H9 (cell line): ENCODE measurements at regions not wholly inside any gene's neighbourhood (a gene's known extent, or its start where the extent isn't known, plus 50 kb on each side); places are given as distances from the start of the nearest gene placed in this dataset.

ENCODE experiments used
- DNase-seq: peaks from one replicate; pipeline ENCODE4 v3.0.0-alpha.2; 2017
- H2AFZ ChIP-seq: one replicate; pipeline ENCODE4 v1.6.1; 2013; ENCODE audit warnings: mild to moderate bottlenecking, low read length, control low read depth, moderate library complexity
- H2AK5ac ChIP-seq: 2 replicates; pipeline ENCODE4 v1.6.1; 2013; ENCODE audit warnings: low read length, control low read depth, mixed read lengths; ENCODE audit not compliant: insufficient read length
- H2BK120ac ChIP-seq: one replicate; pipeline ENCODE4 v1.6.1; 2013; ENCODE audit warnings: low read depth, mild to moderate bottlenecking, low read length, control low read depth, inconsistent platforms; ENCODE audit not compliant: poor library complexity, severe bottlenecking
- H2BK12ac ChIP-seq: 2 replicates; pipeline ENCODE4 v1.6.1; 2013; ENCODE audit warnings: low read length, control low read depth, mixed read lengths, low read depth; ENCODE audit not compliant: insufficient read length
- H2BK15ac ChIP-seq: 2 replicates; pipeline ENCODE4 v1.6.1; 2013; ENCODE audit warnings: low read depth, low read length, control low read depth
- H2BK20ac ChIP-seq: one replicate; pipeline ENCODE4 v1.6.1; 2013; ENCODE audit warnings: low read depth, mild to moderate bottlenecking, low read length, control low read depth, inconsistent platforms; ENCODE audit not compliant: poor library complexity, severe bottlenecking
- H2BK5ac ChIP-seq: 2 replicates; pipeline ENCODE4 v1.6.1; 2013; ENCODE audit warnings: low read length, control low read depth, mixed read lengths; ENCODE audit not compliant: insufficient read length
- H3K14ac ChIP-seq: 2 replicates; pipeline ENCODE4 v1.6.1; 2013; ENCODE audit warnings: low read length, control low read depth; ENCODE audit not compliant: insufficient read depth
- H3K18ac ChIP-seq: 2 replicates; pipeline ENCODE4 v1.6.1; 2013; ENCODE audit warnings: low read depth, mild to moderate bottlenecking, mixed read lengths, low read length, control low read depth; ENCODE audit not compliant: insufficient read length
- H3K23ac ChIP-seq: 2 replicates; pipeline ENCODE4 v1.6.1; 2013; ENCODE audit warnings: low read length, control low read depth, mixed read lengths, low read depth; ENCODE audit not compliant: insufficient read length
- H3K23me2 ChIP-seq: 2 replicates; pipeline ENCODE4 v1.6.1; 2013; ENCODE audit warnings: low read depth, mild to moderate bottlenecking, mixed read lengths, low read length, control low read depth; ENCODE audit not compliant: insufficient read length, poor library complexity, severe bottlenecking
- H3K27ac ChIP-seq: 2 replicates; pipeline ENCODE4 v1.5.1; 2013; ENCODE audit warnings: low read length, control low read depth, mixed read lengths, low read depth; ENCODE audit not compliant: insufficient read length
- H3K27me3 ChIP-seq: 2 replicates; pipeline ENCODE4 v1.6.1; 2013; ENCODE audit warnings: low read length, control low read depth, inconsistent platforms; ENCODE audit not compliant: insufficient read depth
- H3K4ac ChIP-seq: 2 replicates; pipeline ENCODE4 v1.6.1; 2013; ENCODE audit warnings: low read depth, mild to moderate bottlenecking, control low read depth, inconsistent platforms, low read length, moderate library complexity
- H3K4me1 ChIP-seq: 2 replicates; pipeline ENCODE4 v1.6.1; 2013; ENCODE audit warnings: low read length, control low read depth, inconsistent platforms; ENCODE audit not compliant: insufficient read depth
- H3K4me2 ChIP-seq: 2 replicates; pipeline ENCODE4 v1.6.1; 2013; ENCODE audit warnings: low read length, control low read depth, mixed read lengths; ENCODE audit not compliant: insufficient read length, insufficient read depth
- H3K56ac ChIP-seq: 2 replicates; pipeline ENCODE4 v1.6.1; 2013; ENCODE audit warnings: low read depth, mild to moderate bottlenecking, mixed read lengths, low read length, control low read depth; ENCODE audit not compliant: insufficient read length
- H3K79me1 ChIP-seq: 2 replicates; pipeline ENCODE4 v1.6.1; 2013; ENCODE audit warnings: low read depth, mild to moderate bottlenecking, moderate library complexity, low read length, control low read depth, inconsistent platforms; ENCODE audit not compliant: insufficient read depth, poor library complexity, severe bottlenecking
- H3K79me2 ChIP-seq: 2 replicates; pipeline ENCODE4 v1.6.1; 2013; ENCODE audit warnings: low read length, control low read depth, inconsistent platforms; ENCODE audit not compliant: insufficient read depth
- H3K9ac ChIP-seq: 2 replicates; pipeline ENCODE4 v1.6.1; 2013; ENCODE audit warnings: low read length, control low read depth, mixed read lengths; ENCODE audit not compliant: insufficient read length; ENCODE audit errors: extremely low read depth
- H3K9me3 ChIP-seq: one replicate; pipeline ENCODE4 v1.6.1; 2013; ENCODE audit warnings: low read depth, low read length, inconsistent platforms; ENCODE audit not compliant: control insufficient read depth
- H3T11ph ChIP-seq: one replicate; pipeline ENCODE4 v1.6.1; 2013; ENCODE audit warnings: mild to moderate bottlenecking, low read length, control low read depth, inconsistent platforms
- H4K20me1 ChIP-seq: one replicate; pipeline ENCODE4 v1.6.1; 2013; ENCODE audit not compliant: control insufficient read depth, insufficient read length, insufficient read depth
- H4K5ac ChIP-seq: 2 replicates; pipeline ENCODE4 v1.6.1; 2013; ENCODE audit warnings: low read depth, mild to moderate bottlenecking, mixed read lengths, low read length, control low read depth; ENCODE audit not compliant: insufficient read length
- H4K8ac ChIP-seq: replicated peaks from 2 replicates; pipeline ENCODE4 v1.6.1; 2013; ENCODE audit warnings: low read length, control low read depth, mixed read lengths, low read depth; ENCODE audit not compliant: insufficient read length
- H4K91ac ChIP-seq: 2 replicates; pipeline ENCODE4 v1.6.1; 2013; ENCODE audit warnings: low read depth, mild to moderate bottlenecking, moderate library complexity, mixed read lengths, low read length, control low read depth; ENCODE audit not compliant: insufficient read length
- H3K27ac Mint-ChIP-seq, 3 experiments: 2 replicates in 2 of 3; 3 replicates in 1 of 3; pipeline ENCODE4 v1.8.0; 2020 to 2021; ENCODE audit warnings: mixed read lengths in 3 of 3, mild to moderate bottlenecking in 1 of 3, moderate library complexity in 1 of 3
- H3K27me3 Mint-ChIP-seq: 2 replicates; pipeline ENCODE4 v1.8.0; 2021; ENCODE audit warnings: low read depth, mild to moderate bottlenecking, moderate library complexity, mixed read lengths
- H3K36me3 Mint-ChIP-seq, 3 experiments: 2 replicates in 2 of 3; 3 replicates in 1 of 3; pipeline ENCODE4 v1.8.0; 2020 to 2021; ENCODE audit warnings: low read depth in 3 of 3, mixed read lengths in 3 of 3; ENCODE audit not compliant: insufficient read depth in 1 of 3
- H3K4me1 Mint-ChIP-seq, 2 experiments: 2 replicates each; pipeline ENCODE4 v1.8.0; 2020; ENCODE audit warnings: mixed read lengths in 2 of 2
- H3K4me3 Mint-ChIP-seq, 2 experiments: 2 replicates in 1 of 2; 3 replicates in 1 of 2; pipeline ENCODE4 v1.8.0; 2020 to 2021; ENCODE audit warnings: mild to moderate bottlenecking in 2 of 2, mixed read lengths in 2 of 2, moderate library complexity in 1 of 2
- H3K9me3 Mint-ChIP-seq, 2 experiments: 2 replicates in 1 of 2; 3 replicates in 1 of 2; pipeline ENCODE4 v1.8.0; 2020; ENCODE audit warnings: mild to moderate bottlenecking in 2 of 2, mixed read lengths in 2 of 2, moderate library complexity in 1 of 2
- CTCF ChIP-seq: fragments of 200-600 bp; sonication (generic); conservative IDR thresholded peaks from 3 replicates; pipeline ENCODE4 v1.8.0; 2021; ENCODE audit warnings: antibody characterized with exemption, mild to moderate bottlenecking
- WGBS: extraction: QIAGEN DNeasy Blood & Tissue Kit; methylation state at CpG from one replicate; pipeline ENCODE4 v1.1.7; 2013; ENCODE audit warnings: missing lambda C conversion rate, low lambda C conversion rate, mixed read lengths; ENCODE audit not compliant: insufficient read length; ENCODE audit errors: extremely low coverage; 5-methylcytosine and 5-hydroxymethylcytosine counted together

- no peak overlapping the region for H4K8ac ChIP-seq
- DNase-seq: no peak
- no peak overlapping the region for H2BK15ac ChIP-seq
- Mint-ChIP-seq H3K36me3 (peaks cover 8 to 16% (median 9%) of the 10 kb centered on the region in 3 experiments), H3K9me3 (peaks cover 18 to 20% of the 10 kb centered on the region in 2 experiments), H3K27ac (no peak overlapping the region), H3K4me1 (no peaks in the 10 kb centered on the region), H3K4me3 (no peak overlapping the region), H3K27me3 (no peaks in the 10 kb centered on the region)
- H2BK20ac ChIP-seq: no peak overlapping the region
- H4K91ac ChIP-seq: no peak overlapping the region
- no peak overlapping the region for H3K27ac ChIP-seq
- no peak overlapping the region for H2BK5ac ChIP-seq
- H3K9me3 ChIP-seq: no peaks in the 10 kb centered on the region
- no peak overlapping the region for H3K56ac ChIP-seq
- H4K20me1 ChIP-seq: no peaks in the 10 kb centered on the region
- WGBS: no CpG with 5 or more reads among the region's 1 CpG
- no peak overlapping the region for H2AK5ac ChIP-seq
- H3K23me2 ChIP-seq: no peaks in the 10 kb centered on the region
- no peak overlapping the region for H3K23ac ChIP-seq
- H3K14ac ChIP-seq: no peak overlapping the region
- no peaks in the 10 kb centered on the region for H3K79me2 ChIP-seq
- no peak overlapping the region for H2AFZ ChIP-seq
- no peak overlapping the region for H4K5ac ChIP-seq
- no peak overlapping the region for H2BK12ac ChIP-seq
- no peak overlapping the region for H3K18ac ChIP-seq
- no peak for TF ChIP-seq CTCF
- no peak overlapping the region for H3K4ac ChIP-seq
- H3K4me1 ChIP-seq: no peaks in the 10 kb centered on the region
- no peaks in the 10 kb centered on the region for H3K79me1 ChIP-seq
- H3K27me3 ChIP-seq: no peaks in the 10 kb centered on the region
- no peak overlapping the region for H3K4me2 ChIP-seq
- no peak overlapping the region for H2BK120ac ChIP-seq
- H3T11ph ChIP-seq: no peak overlapping the region
- no peak overlapping the region for H3K9ac ChIP-seq
Observed at GRCh38 chr9:26247861-26248260, 569.6 kb upstream of the TUSC1 start.
